Fibroblast of lung (primary cell): ENCODE measurements at regions not wholly inside any gene's neighbourhood (a gene's known extent, or its start where the extent isn't known, plus 50 kb on each side); places are given as distances from the start of the nearest gene placed in this dataset.
"Not testable (repeated sequence)": the region's sequence is repeated elsewhere in the genome, so short reads cannot be mapped to it uniquely, and the experiment has no call there.

Experiments
- DNase-seq, 2 donors: peaks; one replicate each; pipeline versions ENCODE4 v3.0.0 to v3.0.0-alpha.2; 2010; ENCODE audit warnings: low read depth in 2 of 2
- H2AFZ ChIP-seq: 2 replicates; pipeline ENCODE4 v1.5.1; 2012; ENCODE audit warnings: low read length, control low read depth, inconsistent platforms
- H3K27ac ChIP-seq: 2 replicates; pipeline ENCODE4 v1.5.1; 2011; ENCODE audit warnings: low read length, control low read depth; ENCODE audit not compliant: insufficient read depth
- H3K27me3 ChIP-seq: 2 replicates; pipeline ENCODE4 v1.5.1; 2011; ENCODE audit warnings: mild to moderate bottlenecking, low read length; ENCODE audit not compliant: control insufficient read depth, insufficient read depth
- H3K36me3 ChIP-seq: 2 replicates; pipeline ENCODE4 v1.5.1; 2011; ENCODE audit warnings: low read length; ENCODE audit not compliant: control insufficient read depth, insufficient read depth
- H3K4me1 ChIP-seq: 2 replicates; pipeline ENCODE4 v1.5.1; 2011; ENCODE audit warnings: low read length; ENCODE audit not compliant: control insufficient read depth, insufficient read depth; ENCODE audit errors: extremely low read depth
- H3K4me2 ChIP-seq: 2 replicates; pipeline ENCODE4 v1.5.1; 2011; ENCODE audit warnings: low read length, control low read depth; ENCODE audit not compliant: insufficient read depth; ENCODE audit errors: extremely low read depth
- H3K4me3 ChIP-seq, 4 experiments: fragments of 200-600 bp in 1 of 4; sonication (generic) in 1 of 4; replicated peaks in 1 of 4; 2 replicates each; pipeline ENCODE4 v1.5.1; 2011 to 2016; ENCODE audit warnings: low read length in 4 of 4, low read depth in 3 of 4, mild to moderate bottlenecking in 3 of 4, control low read depth in 2 of 4, inconsistent platforms in 1 of 4, mixed read lengths in 1 of 4; ENCODE audit not compliant: insufficient read depth in 1 of 4; ENCODE audit errors: control extremely low read depth in 1 of 4
- H3K79me2 ChIP-seq: 2 replicates; pipeline ENCODE4 v1.5.1; 2012; ENCODE audit warnings: mild to moderate bottlenecking, low read length, inconsistent platforms; ENCODE audit not compliant: control insufficient read depth, insufficient read depth
- H3K9ac ChIP-seq: 2 replicates; pipeline ENCODE4 v1.5.1; 2011; ENCODE audit warnings: mild to moderate bottlenecking, low read length, control low read depth; ENCODE audit not compliant: insufficient read depth
- H3K9me3 ChIP-seq: 2 replicates; pipeline ENCODE4 v1.5.1; 2012; ENCODE audit warnings: low read depth, low read length; ENCODE audit not compliant: control insufficient read depth, insufficient read depth
- H4K20me1 ChIP-seq: 2 replicates; pipeline ENCODE4 v1.5.1; 2011; ENCODE audit warnings: low read length; ENCODE audit not compliant: control insufficient read depth, insufficient read depth; ENCODE audit errors: extremely low read depth
- EZH2 ChIP-seq: IDR thresholded peaks from 2 replicates; pipeline ENCODE4 v1.5.1; 2012; ENCODE audit warnings: low read length, control low read depth, mild to moderate bottlenecking; ENCODE audit errors: missing control alignments
- TF ChIP-seq, protein P1 (sequence below), 2 donors: IDR thresholded peaks in 1 of 2; conservative IDR thresholded peaks in 1 of 2; 1 replicate in 1 of 2; 2 replicates in 1 of 2; pipeline ENCODE4 v1.5.1; 2011 to 2012; ENCODE audit warnings: low read length in 2 of 2, control low read depth in 1 of 2, inconsistent platforms in 1 of 2, low read depth in 1 of 2, mild to moderate bottlenecking in 1 of 2

DNA sequence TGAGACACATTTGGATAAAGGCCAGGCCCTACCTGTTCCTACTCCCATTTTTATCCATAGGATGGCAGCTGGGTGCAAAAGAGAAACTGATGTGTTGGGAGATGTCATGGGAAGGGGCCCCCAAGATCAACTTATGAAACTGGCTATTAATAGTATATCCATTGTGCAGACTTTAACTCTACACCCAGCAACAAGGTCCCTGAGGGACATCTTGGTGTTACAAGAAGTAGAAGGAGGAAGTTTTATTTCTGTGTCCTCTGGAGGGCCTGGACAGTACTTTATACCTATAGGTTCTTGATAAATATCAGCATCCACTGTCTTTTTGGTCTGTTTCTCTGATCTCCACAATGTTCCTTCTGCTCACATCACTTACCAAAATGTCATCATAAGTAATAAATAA, 84.6 kb downstream of the BTG1 start:
- Histone ChIP-seq H4K20me1 (no peaks in the 10 kb centered on the region), H3K4me1 (peaks cover 7% of the 10 kb centered on the region), H3K79me2 (no peaks in the 10 kb centered on the region), H3K27ac (no peak overlapping the region), H2AFZ (no peak overlapping the region), H3K9ac (no peak overlapping the region), H3K4me3 (no peak overlapping the region), H3K9me3 (no peaks in the 10 kb centered on the region), H3K27me3 (no peaks in the 10 kb centered on the region), H3K4me2 (no peak overlapping the region), H3K36me3 (no peaks in the 10 kb centered on the region)
- TF ChIP-seq EZH2, result no peak
- TF ChIP-seq, protein P1, sequence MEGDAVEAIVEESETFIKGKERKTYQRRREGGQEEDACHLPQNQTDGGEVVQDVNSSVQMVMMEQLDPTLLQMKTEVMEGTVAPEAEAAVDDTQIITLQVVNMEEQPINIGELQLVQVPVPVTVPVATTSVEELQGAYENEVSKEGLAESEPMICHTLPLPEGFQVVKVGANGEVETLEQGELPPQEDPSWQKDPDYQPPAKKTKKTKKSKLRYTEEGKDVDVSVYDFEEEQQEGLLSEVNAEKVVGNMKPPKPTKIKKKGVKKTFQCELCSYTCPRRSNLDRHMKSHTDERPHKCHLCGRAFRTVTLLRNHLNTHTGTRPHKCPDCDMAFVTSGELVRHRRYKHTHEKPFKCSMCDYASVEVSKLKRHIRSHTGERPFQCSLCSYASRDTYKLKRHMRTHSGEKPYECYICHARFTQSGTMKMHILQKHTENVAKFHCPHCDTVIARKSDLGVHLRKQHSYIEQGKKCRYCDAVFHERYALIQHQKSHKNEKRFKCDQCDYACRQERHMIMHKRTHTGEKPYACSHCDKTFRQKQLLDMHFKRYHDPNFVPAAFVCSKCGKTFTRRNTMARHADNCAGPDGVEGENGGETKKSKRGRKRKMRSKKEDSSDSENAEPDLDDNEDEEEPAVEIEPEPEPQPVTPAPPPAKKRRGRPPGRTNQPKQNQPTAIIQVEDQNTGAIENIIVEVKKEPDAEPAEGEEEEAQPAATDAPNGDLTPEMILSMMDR (conservative IDR thresholded peaks at IDR 0.05 in 1 of 2, IDR thresholded peaks at IDR 0.05 in 1 of 2; ENCODE audit: low read depth in 1 of 2, low read length in 2 of 2), result no peak
- DNase-seq, result no peak

DNA sequence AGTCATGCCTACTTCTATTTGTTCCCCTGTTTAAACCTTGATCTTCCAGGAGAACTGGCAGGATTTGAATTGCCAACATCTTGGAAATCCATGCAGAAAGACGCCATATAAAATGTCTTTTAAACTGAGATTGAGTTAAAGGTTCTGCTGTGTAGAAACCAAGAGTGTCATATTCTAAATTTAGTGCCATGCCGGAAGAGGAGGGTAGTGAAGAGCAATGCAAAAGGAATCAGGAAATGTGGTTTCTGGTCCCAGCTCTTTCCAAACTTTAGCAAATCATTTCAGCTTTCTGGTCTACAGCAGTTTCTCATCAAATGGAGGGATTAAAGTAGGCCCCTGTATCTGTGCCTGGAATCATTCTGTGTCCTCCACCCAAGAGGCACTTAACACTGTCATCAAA, 85.7 kb downstream of the BTG1 start:
- Histone ChIP-seq H3K9me3 (no peaks in the 10 kb centered on the region), H4K20me1 (no peaks in the 10 kb centered on the region), H3K9ac (no peak overlapping the region), H3K4me2 (peak overlapping the region; percentile 29), H3K4me1 (peaks cover 6% of the 10 kb centered on the region), H3K36me3 (no peaks in the 10 kb centered on the region), H2AFZ (peak overlapping the region; percentile 49), H3K27ac (peak overlapping the region; percentile 45), H3K79me2 (no peaks in the 10 kb centered on the region), H3K27me3 (no peaks in the 10 kb centered on the region), H3K4me3 (no peak overlapping the region)
- TF ChIP-seq EZH2, result no peak
- TF ChIP-seq, protein P1 (conservative IDR thresholded peaks at IDR 0.05 in 1 of 2, IDR thresholded peaks at IDR 0.05 in 1 of 2; ENCODE audit: low read depth in 1 of 2, low read length in 2 of 2), result no peak
- peak; percentile 80 to 86 for DNase-seq

DNA sequence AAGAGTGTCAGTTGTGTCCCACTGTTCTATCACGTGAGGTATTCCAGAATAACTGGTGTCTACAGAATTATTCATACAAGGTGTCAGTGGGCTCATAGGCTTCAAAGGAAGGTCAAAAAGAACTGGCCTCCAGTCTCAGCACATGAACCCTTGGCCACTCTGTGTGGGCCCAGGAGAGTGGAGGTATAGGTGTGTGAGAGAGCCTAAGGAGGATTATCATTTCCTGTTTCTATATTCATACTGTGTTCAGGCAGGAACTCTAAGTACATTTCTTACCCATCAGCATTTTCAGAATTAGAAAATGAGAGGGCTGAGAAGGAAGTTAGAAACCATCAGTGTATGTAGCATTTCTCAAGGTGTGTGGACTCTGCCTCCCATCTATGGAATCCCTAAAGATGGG, 87.0 kb downstream of the BTG1 start:
- H3K4me2 ChIP-seq, result no peak overlapping the region
- H3K4me3 ChIP-seq, result no peak overlapping the region
- no peak overlapping the region for H3K9ac ChIP-seq
- TF ChIP-seq EZH2, result no peak
- TF ChIP-seq, protein P1 (conservative IDR thresholded peaks at IDR 0.05 in 1 of 2, IDR thresholded peaks at IDR 0.05 in 1 of 2; ENCODE audit: low read depth in 1 of 2, low read length in 2 of 2), result no peak
- no peaks in the 10 kb centered on the region for H4K20me1 ChIP-seq
- H3K9me3 ChIP-seq, result no peaks in the 10 kb centered on the region
- no peak for DNase-seq
- no peak overlapping the region for H3K27ac ChIP-seq
- no peaks in the 10 kb centered on the region for H3K36me3 ChIP-seq
- no peaks in the 10 kb centered on the region for H3K79me2 ChIP-seq
- H2AFZ ChIP-seq, result no peak overlapping the region
- H3K4me1 ChIP-seq, result no peaks in the 10 kb centered on the region
- H3K27me3 ChIP-seq, result no peaks in the 10 kb centered on the region

DNA sequence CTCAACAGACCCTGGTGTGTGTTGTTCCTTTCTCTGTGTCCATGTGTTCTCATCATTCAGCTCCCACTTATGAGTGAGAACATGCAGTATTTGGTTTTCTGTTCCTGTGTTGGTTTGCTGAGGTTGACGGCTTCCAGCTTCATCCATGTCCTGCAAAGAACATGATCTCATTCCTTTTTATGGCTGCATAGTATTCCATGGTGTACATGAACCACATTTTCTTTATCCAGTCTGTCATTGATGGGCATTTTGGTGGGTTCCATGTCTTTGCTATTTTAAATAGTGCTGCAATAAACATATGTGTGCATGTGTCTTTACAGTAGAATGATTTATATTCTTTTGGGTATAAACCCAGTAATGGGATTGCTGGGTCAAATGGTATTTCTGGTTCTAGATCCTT, 88.9 kb downstream of the BTG1 start:
- H3K27me3 ChIP-seq, H3K36me3 ChIP-seq, DNase-seq, H4K20me1 ChIP-seq, H3K79me2 ChIP-seq, H3K4me3 ChIP-seq, H3K9ac ChIP-seq, H3K27ac ChIP-seq, H2AFZ ChIP-seq, H3K9me3 ChIP-seq, H3K4me1 ChIP-seq, H3K4me2 ChIP-seq: not testable (repeated sequence)
